Activated naive CD4-positive, alpha-beta T cell treated with anti-CD3 and anti-CD28 coated beads for 36 hours (primary cell): ENCODE measurements at regions not wholly inside any gene's neighbourhood (a gene's known extent, or its start where the extent isn't known, plus 50 kb on each side); places are given as distances from the start of the nearest gene placed in this dataset.

Experiments used
- CTCF ChIA-PET: fragments of 350-600 bp; sonication (Branson Sonifier 250); formaldehyde crosslinking; loops from one replicate; lab custom pipeline; 2021; ENCODE audit warnings: antibody characterized with exemption; lab: Charles Lee
- DNase-seq: peaks from one replicate; pipeline ENCODE4 v3.0.0-alpha.2; 2020
- H3K27ac Mint-ChIP-seq: one replicate; pipeline ENCODE4 v1.8.0; 2021; ENCODE audit warnings: mild to moderate bottlenecking, mixed read lengths
- H3K27me3 Mint-ChIP-seq: one replicate; pipeline ENCODE4 v1.8.0; 2021; ENCODE audit warnings: low read depth, mixed read lengths
- H3K36me3 Mint-ChIP-seq: one replicate; pipeline ENCODE4 v1.8.0; 2021; ENCODE audit warnings: low read depth, mixed read lengths
- H3K4me1 Mint-ChIP-seq: one replicate; pipeline ENCODE4 v1.8.0; 2021; ENCODE audit warnings: low read depth, mixed read lengths
- H3K4me3 Mint-ChIP-seq: one replicate; pipeline ENCODE4 v1.8.0; 2021; ENCODE audit warnings: mild to moderate bottlenecking, moderate library complexity, mixed read lengths
- H3K9me3 Mint-ChIP-seq: one replicate; pipeline ENCODE4 v1.8.0; 2021; ENCODE audit warnings: mixed read lengths
- intact Hi-C: fragments of 100-400 bp; cut with micrococcal nuclease; formaldehyde crosslinking; loops from one replicate; pipeline ENCODE4 v1.15.1; 2023

DNA sequence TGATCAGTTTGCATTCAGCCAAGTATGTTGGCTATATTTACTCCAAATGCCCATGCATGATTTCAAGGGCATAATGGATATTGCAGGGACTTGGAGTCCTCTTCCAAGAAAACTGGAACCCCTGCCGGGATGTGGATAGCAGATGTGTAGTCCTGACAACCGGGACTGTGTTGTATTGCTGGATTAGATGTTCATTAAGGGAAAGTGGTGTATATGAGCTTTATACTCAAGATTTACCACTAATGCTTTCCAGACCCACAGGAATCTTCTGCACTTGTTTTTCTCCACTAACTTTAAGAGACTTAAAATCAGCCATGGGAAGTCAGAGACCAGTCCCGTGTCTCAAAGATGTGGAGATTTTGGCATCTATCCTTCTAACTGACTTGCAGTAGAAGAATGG, 770.9 kb downstream of the HDGFL1 start:
- no peak for DNase-seq
- Mint-ChIP-seq H3K9me3 (no peaks in the 10 kb centered on the region), H3K4me3 (no peak overlapping the region), H3K4me1 (no peaks in the 10 kb centered on the region), H3K36me3 (no peaks in the 10 kb centered on the region), H3K27me3 (no peaks in the 10 kb centered on the region), H3K27ac (no peak overlapping the region)
- intact Hi-C loops = no loop called here
- CTCF ChIA-PET = interaction anchor here (0.6 kb wide), 1 partner anchor 914 kb away, joined by 3 read pairs; no protein-coding TSS in a partner anchor

DNA sequence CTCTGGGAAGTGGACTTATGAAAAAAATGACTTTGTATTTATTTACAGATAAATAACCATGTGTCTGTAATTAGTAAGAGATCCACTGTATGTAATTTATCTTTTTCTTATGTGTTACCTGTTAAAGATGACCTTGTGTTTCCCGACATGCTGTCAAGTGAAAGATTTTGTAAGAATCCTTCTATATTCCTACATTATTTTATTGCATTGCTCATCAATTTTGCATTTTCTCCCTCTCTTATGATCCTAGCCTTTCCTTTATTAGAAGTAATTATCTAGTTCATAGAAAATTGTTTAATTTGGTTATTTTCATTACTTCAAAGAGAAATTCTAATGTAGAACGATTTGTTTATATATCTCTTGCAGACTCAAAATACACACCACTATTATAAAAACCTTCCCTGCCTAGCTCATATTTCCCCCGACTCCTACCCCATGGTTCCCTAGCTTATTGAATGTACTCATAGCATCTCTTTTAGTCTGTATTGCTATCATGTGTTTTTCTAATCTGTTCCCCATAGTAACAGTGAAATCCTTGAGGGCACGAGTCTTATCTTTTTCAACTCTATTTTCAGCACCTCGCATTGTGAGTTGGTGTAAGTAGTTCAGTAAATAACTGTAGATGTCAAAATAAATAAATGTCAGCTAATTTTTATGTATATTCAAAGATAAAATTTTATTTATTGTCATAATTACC, 774.4 kb downstream of the HDGFL1 start:
- intact Hi-C loops = no loop called here

DNA sequence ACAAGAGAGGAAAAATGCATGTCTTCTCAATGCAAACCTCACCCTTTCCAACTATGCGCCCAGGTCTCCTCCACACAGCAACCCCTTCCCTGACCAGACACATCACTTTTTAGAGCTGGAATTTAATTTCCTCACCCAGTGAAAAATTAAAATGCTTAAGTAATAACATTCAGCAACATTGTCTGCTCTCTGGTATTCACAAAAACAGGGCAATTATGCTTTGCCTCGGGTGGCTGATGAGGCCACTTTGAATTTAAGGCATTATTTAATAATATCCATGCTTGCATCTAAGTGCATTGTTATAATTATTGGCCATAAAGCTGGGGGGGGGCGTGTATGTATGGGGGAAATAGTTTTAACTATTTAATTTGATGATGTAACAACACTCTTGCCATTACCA, 777.8 kb upstream of the NRSN1 start:
- H3K27ac Mint-ChIP-seq = no peak overlapping the region
- no peak overlapping the region for H3K4me3 Mint-ChIP-seq
- H3K4me1 Mint-ChIP-seq = no peaks in the 10 kb centered on the region
- CTCF ChIA-PET = no interaction called here
- DNase-seq = no peak
- no peaks in the 10 kb centered on the region for H3K36me3 Mint-ChIP-seq
- H3K27me3 Mint-ChIP-seq = no peaks in the 10 kb centered on the region
- H3K9me3 Mint-ChIP-seq = peaks cover 2% of the 10 kb centered on the region
- intact Hi-C loops = no loop called here

More for the DNA sequence above, 774.4 kb downstream of the HDGFL1 start:
- Mint-ChIP-seq H3K27me3 (no peaks in the 10 kb centered on the region), H3K9me3 (peaks cover 2% of the 10 kb centered on the region), H3K36me3 (no peaks in the 10 kb centered on the region), H3K4me1 (no peaks in the 10 kb centered on the region), H3K4me3 (no peak overlapping the region), H3K27ac (no peak overlapping the region)
- DNase-seq = no peak
- CTCF ChIA-PET = no interaction called here

GRCh38 chr6:23349521-23350147, 776.4 kb upstream of the NRSN1 start:
- CTCF ChIA-PET = no interaction called here
- H3K36me3 Mint-ChIP-seq = no peaks in the 10 kb centered on the region

GRCh38 chr6:23350752-23351453, 775.1 kb upstream of the NRSN1 start:
- CTCF ChIA-PET = no interaction called here

More at GRCh38 chr6:23349521-23350147, 776.4 kb upstream of the NRSN1 start:
- H3K27ac Mint-ChIP-seq = no peak overlapping the region
- no peaks in the 10 kb centered on the region for H3K4me1 Mint-ChIP-seq
- peaks cover 2% of the 10 kb centered on the region for H3K9me3 Mint-ChIP-seq
- no peak for DNase-seq
- no peaks in the 10 kb centered on the region for H3K27me3 Mint-ChIP-seq
- intact Hi-C loops = no loop called here
- H3K4me3 Mint-ChIP-seq = no peak overlapping the region

GRCh38 chr6:23354004-23354403, 772.0 kb upstream of the NRSN1 start:
- H3K9me3 Mint-ChIP-seq = peaks cover 4% of the 10 kb centered on the region
- CTCF ChIA-PET = no interaction called here
- DNase-seq = no peak
- H3K4me1 Mint-ChIP-seq = no peaks in the 10 kb centered on the region
- H3K36me3 Mint-ChIP-seq = no peaks in the 10 kb centered on the region
- H3K27ac Mint-ChIP-seq = no peak overlapping the region
- intact Hi-C loops = no loop called here
- H3K4me3 Mint-ChIP-seq = no peak overlapping the region
- H3K27me3 Mint-ChIP-seq = no peaks in the 10 kb centered on the region

More at GRCh38 chr6:23350752-23351453, 775.1 kb upstream of the NRSN1 start:
- Mint-ChIP-seq H3K4me1 (no peaks in the 10 kb centered on the region), H3K4me3 (no peak overlapping the region), H3K36me3 (no peaks in the 10 kb centered on the region), H3K27me3 (no peaks in the 10 kb centered on the region), H3K27ac (no peak overlapping the region), H3K9me3 (peaks cover 2% of the 10 kb centered on the region)
- intact Hi-C loops = no loop called here
- DNase-seq = no peak

DNA sequence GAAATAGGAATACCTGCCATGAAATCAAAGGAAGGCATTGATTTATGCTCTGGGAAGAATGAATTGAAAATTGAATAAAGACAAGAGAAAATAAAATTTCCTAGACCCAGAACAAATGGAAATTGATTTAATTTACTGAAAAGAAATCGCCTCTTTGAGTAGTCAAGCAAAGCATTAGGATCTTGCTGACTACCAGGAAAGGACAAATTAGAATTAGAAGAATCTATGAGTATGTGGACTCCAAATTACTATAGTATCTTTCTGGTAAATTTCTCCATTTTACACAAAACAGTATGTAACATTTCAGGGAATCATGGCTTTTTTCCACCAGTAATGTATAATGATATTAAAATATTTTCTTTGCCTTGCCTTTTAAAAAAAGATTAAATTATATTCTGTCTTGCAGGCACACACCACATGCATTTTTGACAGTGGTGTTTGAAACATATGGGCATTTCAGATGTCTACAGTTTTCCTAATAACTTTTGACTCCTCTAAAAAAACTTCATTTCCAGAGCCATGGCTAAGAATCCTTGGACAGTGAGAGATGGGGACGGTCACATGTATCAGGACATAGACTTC, 768.7 kb upstream of the NRSN1 start:
- CTCF ChIA-PET = no interaction called here
- H3K9me3 Mint-ChIP-seq = peaks cover 7% of the 10 kb centered on the region
- intact Hi-C loops = no loop called here
- H3K4me1 Mint-ChIP-seq = no peaks in the 10 kb centered on the region
- no peaks in the 10 kb centered on the region for H3K36me3 Mint-ChIP-seq
- H3K27me3 Mint-ChIP-seq = no peaks in the 10 kb centered on the region
- no peak for DNase-seq
- no peak overlapping the region for H3K4me3 Mint-ChIP-seq
- H3K27ac Mint-ChIP-seq = no peak overlapping the region

DNA sequence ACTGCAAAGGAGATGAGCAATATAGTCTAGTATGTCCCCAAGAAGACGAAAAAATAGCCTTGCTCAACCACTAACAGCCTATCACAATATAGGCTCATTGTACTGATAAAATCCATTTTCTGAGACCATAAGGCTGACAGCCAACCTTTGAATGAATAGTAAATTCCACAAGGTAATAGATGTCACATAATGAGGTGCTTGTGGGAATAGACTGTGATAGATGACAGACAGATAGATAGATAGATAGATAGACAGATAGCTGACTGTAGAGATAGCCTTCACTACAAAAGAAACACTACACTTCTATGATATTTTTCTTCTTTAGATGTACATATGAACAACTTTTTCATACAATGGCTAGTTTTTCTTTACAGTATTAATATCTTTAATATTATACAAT, 760.3 kb upstream of the NRSN1 start:
- Mint-ChIP-seq H3K27ac (no peak overlapping the region), H3K9me3 (peaks cover 8% of the 10 kb centered on the region), H3K4me1 (no peaks in the 10 kb centered on the region), H3K27me3 (no peaks in the 10 kb centered on the region), H3K4me3 (no peak overlapping the region), H3K36me3 (no peaks in the 10 kb centered on the region)
- DNase-seq = no peak
- intact Hi-C loops = no loop called here
- CTCF ChIA-PET = no interaction called here

DNA sequence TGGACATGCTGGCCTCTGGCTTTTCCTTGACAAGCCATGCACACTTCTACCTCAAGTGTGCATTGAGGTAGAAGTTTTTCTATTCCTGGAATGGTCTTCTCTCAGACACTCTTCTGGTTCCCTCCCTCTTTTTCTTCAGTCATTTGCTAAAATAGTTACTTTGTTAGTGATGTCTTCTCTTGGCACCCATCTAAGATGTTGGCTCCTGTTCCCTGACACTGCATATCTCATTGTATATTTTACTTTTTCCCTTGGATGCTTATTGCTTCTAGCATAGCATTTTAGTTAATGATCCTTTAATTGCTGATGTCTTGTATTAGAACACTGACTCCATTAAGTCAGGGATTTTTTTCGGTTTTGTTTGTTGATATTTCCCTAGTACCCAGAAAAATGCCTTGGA, 758.7 kb upstream of the NRSN1 start:
- no peak overlapping the region for H3K27ac Mint-ChIP-seq
- DNase-seq = no peak
- H3K4me1 Mint-ChIP-seq = no peaks in the 10 kb centered on the region
- H3K36me3 Mint-ChIP-seq = no peaks in the 10 kb centered on the region
- intact Hi-C loops = no loop called here
- CTCF ChIA-PET = no interaction called here
- H3K9me3 Mint-ChIP-seq = peaks cover 7% of the 10 kb centered on the region
- H3K27me3 Mint-ChIP-seq = no peaks in the 10 kb centered on the region
- no peak overlapping the region for H3K4me3 Mint-ChIP-seq

DNA sequence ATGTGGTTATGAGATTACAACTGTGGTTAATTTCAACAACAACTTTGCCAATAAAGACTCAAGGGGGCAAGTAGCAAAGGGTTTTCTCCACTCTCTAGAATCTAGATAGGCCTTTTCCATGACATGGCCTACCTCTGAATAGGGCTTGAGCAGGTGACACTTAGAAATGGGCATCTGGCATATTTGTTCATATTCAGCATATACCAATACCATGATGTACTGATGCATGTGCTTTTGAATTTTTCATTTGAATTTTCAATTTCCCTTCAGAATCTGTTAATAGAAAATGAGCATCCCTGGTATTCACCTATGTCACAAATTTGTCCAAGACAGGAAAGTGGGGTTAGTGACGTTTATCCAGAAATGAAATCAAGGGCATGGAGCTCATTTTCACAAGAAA, 757.5 kb upstream of the NRSN1 start:
- Mint-ChIP-seq H3K36me3 (no peaks in the 10 kb centered on the region), H3K27me3 (no peaks in the 10 kb centered on the region), H3K9me3 (peaks cover 5% of the 10 kb centered on the region), H3K4me3 (no peak overlapping the region), H3K4me1 (no peaks in the 10 kb centered on the region), H3K27ac (no peak overlapping the region)
- intact Hi-C loops = no loop called here
- no peak for DNase-seq
- CTCF ChIA-PET = no interaction called here

DNA sequence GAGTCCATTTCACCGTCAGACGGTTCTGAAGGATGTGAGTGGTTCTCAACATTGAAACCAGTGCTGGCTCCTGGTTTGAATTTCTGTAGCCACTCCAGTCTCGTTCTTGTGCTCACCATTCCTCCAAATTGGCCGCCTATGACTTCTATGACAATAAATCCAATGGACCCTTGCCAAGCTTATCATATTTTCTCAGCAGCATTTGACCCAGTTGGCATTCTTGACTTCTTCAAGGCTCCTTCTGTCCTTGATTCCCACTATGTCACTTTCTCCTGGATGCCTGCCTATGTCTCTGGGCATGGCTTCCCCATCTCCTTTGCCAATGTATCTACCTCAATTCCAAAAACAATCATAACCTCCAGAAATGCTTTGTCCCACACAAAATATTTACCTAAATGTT, 756.0 kb upstream of the NRSN1 start:
- Mint-ChIP-seq H3K9me3 (peaks cover 4% of the 10 kb centered on the region), H3K36me3 (no peaks in the 10 kb centered on the region), H3K27me3 (no peaks in the 10 kb centered on the region), H3K4me3 (no peak overlapping the region), H3K4me1 (no peaks in the 10 kb centered on the region), H3K27ac (no peak overlapping the region)
- CTCF ChIA-PET = no interaction called here
- DNase-seq = no peak
- intact Hi-C loops = no loop called here

- Mint-ChIP-seq H3K36me3 (no peaks in the 10 kb centered on the region), H3K27me3 (no peaks in the 10 kb centered on the region), H3K27ac (no peak overlapping the region), H3K4me3 (no peak overlapping the region), H3K9me3 (peaks cover 4% of the 10 kb centered on the region), H3K4me1 (no peaks in the 10 kb centered on the region)
- no peak for DNase-seq
- CTCF ChIA-PET = no interaction called here
- intact Hi-C loops = no loop called here
Measured at GRCh38 chr6:23371132-23371915, 754.7 kb upstream of the NRSN1 start.
